Esophagus squamous epithelium (tissue), 5 donors: ENCODE measurements at regions not wholly inside any gene's neighbourhood (a gene's known extent, or its start where the extent isn't known, plus 50 kb on each side); places are given as distances from the start of the nearest gene placed in this dataset.

Source experiments
- DNase-seq: peaks from one replicate; lab custom pipeline; 2025; lab: John Stamatoyannopoulos, UW
- H3K27ac ChIP-seq, 4 donors: fragments of 200-600 bp; sonication (generic); one replicate each; pipeline ENCODE4 v1.5.1; 2016 to 2019; ENCODE audit warnings: mild to moderate bottlenecking in 1 of 4
- H3K27me3 ChIP-seq, 4 donors: fragments of 200-600 bp; sonication (generic); 1 replicate in 3 of 4; 2 replicates in 1 of 4; pipeline versions ENCODE4 v1.5.1 to v1.6.0; 2017 to 2021; ENCODE audit warnings: antibody characterized with exemption in 1 of 4
- H3K36me3 ChIP-seq, 3 donors: fragments of 200-600 bp; sonication (generic); one replicate each; pipeline ENCODE4 v1.5.1; 2016 to 2019
- H3K4me1 ChIP-seq, 3 donors: fragments of 200-600 bp; sonication (generic); one replicate each; pipeline ENCODE4 v1.5.1; 2017 to 2019
- H3K4me3 ChIP-seq, 4 donors: fragments of 200-600 bp; sonication (generic); 1 replicate in 3 of 4; 2 replicates in 1 of 4; pipeline ENCODE4 v1.5.1; 2016 to 2019; ENCODE audit warnings: mild to moderate bottlenecking in 2 of 4, moderate library complexity in 1 of 4
- H3K9me3 ChIP-seq, 3 donors: fragments of 200-600 bp; sonication (generic); one replicate each; pipeline ENCODE4 v1.5.1; 2016 to 2019
- CTCF ChIP-seq, 6 experiments: fragments of 450-650 bp in 4 of 6; fragments of 200-600 bp in 2 of 6; sonication (generic) in 2 of 6; IDR thresholded peaks; one replicate each; pipeline ENCODE4 v1.5.1; 2016 to 2019; ENCODE audit warnings: antibody characterized with exemption in 6 of 6, mild to moderate bottlenecking in 4 of 6, moderate library complexity in 4 of 6
- POLR2A ChIP-seq, 4 donors: fragments of 450-650 bp; IDR thresholded peaks; one replicate each; pipeline ENCODE4 v1.6.1; 2017; ENCODE audit warnings: antibody characterized with exemption in 4 of 4, mild to moderate bottlenecking in 4 of 4, moderate library complexity in 3 of 4
- WGBS, 2 donors: methylation state at CpG; one replicate each; pipeline ENCODE4 v1.1.5; 2018; 5-methylcytosine and 5-hydroxymethylcytosine counted together
- intact Hi-C: fragments of 100-400 bp; cut with DNase I; formaldehyde crosslinking; loops from one replicate; pipeline ENCODE4 v1.15.0; 2022
- donor health status: DM: yes; HTN: yes; CAD: no.

GRCh38 chr4:107472265-107472948, 247.6 kb downstream of the PAPSS1 start:
- no peak overlapping the region for H3K27ac ChIP-seq
- 13 to 21% methylated on average over 1 of the region's 1 CpG for WGBS, 2 donors
- no peaks in the 10 kb centered on the region for H3K9me3 ChIP-seq
- intact Hi-C loops, result no loop called here
- H3K36me3 ChIP-seq, result no peaks in the 10 kb centered on the region
- H3K4me3 ChIP-seq, result no peak overlapping the region
- TF ChIP-seq CTCF (IDR thresholded peaks at IDR 0.05) (no peak), POLR2A (IDR thresholded peaks at IDR 0.05) (no peak)
- peaks cover 0 to 11% (median 0%) of the 10 kb centered on the region in 3 donors for H3K4me1 ChIP-seq
- no peaks in the 10 kb centered on the region for H3K27me3 ChIP-seq
- DNase-seq, result no peak

- intact Hi-C loops, result no loop called here
- WGBS, 2 donors, result 68 to 70% methylated on average over 3 of the region's 3 CpGs
- Histone ChIP-seq H3K4me1 (peaks cover 0 to 11% (median 0%) of the 10 kb centered on the region in 3 donors), H3K27ac (no peak overlapping the region), H3K27me3 (no peaks in the 10 kb centered on the region), H3K4me3 (no peak overlapping the region), H3K9me3 (no peaks in the 10 kb centered on the region), H3K36me3 (no peaks in the 10 kb centered on the region)
- no peak for TF ChIP-seq CTCF (IDR thresholded peaks at IDR 0.05)
- TF ChIP-seq POLR2A (IDR thresholded peaks at IDR 0.05), result no peak
- DNase-seq, result no peak
Observed at GRCh38 chr4:107470173-107470572, 249.9 kb downstream of the PAPSS1 start.

GRCh38 chr4:107468812-107469211, 251.2 kb downstream of the PAPSS1 start:
- H3K4me1 ChIP-seq, result peaks cover 0 to 11% (median 0%) of the 10 kb centered on the region in 3 donors
- TF ChIP-seq POLR2A (IDR thresholded peaks at IDR 0.05) (no peak), CTCF (IDR thresholded peaks at IDR 0.05) (no peak)
- H3K36me3 ChIP-seq, result no peaks in the 10 kb centered on the region
- 33 to 46% methylated on average over 3 of the region's 3 CpGs for WGBS, 2 donors
- H3K9me3 ChIP-seq, result no peaks in the 10 kb centered on the region
- no peak for DNase-seq
- H3K27me3 ChIP-seq, result no peaks in the 10 kb centered on the region
- no peak overlapping the region for H3K27ac ChIP-seq
- intact Hi-C loops, result no loop called here
- no peak overlapping the region for H3K4me3 ChIP-seq

GRCh38 chr4:107468156-107468555, 251.9 kb downstream of the PAPSS1 start:
- no peaks in the 10 kb centered on the region for H3K36me3 ChIP-seq
- WGBS, 2 donors, result 97 to 100% methylated on average over 1 of the region's 1 CpG
- intact Hi-C loops, result no loop called here
- H3K9me3 ChIP-seq, result no peaks in the 10 kb centered on the region
- no peak overlapping the region for H3K4me3 ChIP-seq
- H3K27me3 ChIP-seq, result no peaks in the 10 kb centered on the region
- no peak for DNase-seq
- H3K4me1 ChIP-seq, result peaks cover 0 to 11% (median 0%) of the 10 kb centered on the region in 3 donors
- TF ChIP-seq CTCF (IDR thresholded peaks at IDR 0.05) (no peak), POLR2A (IDR thresholded peaks at IDR 0.05) (no peak)
- H3K27ac ChIP-seq, result no peak overlapping the region

GRCh38 chr4:107467461-107467860, 252.6 kb downstream of the PAPSS1 start:
- Histone ChIP-seq H3K27ac (no peak overlapping the region), H3K4me1 (peaks cover 0 to 7% (median 0%) of the 10 kb centered on the region in 3 donors), H3K4me3 (no peak overlapping the region), H3K27me3 (no peaks in the 10 kb centered on the region), H3K36me3 (no peaks in the 10 kb centered on the region), H3K9me3 (no peaks in the 10 kb centered on the region)
- TF ChIP-seq CTCF (IDR thresholded peaks at IDR 0.05) (no peak), POLR2A (IDR thresholded peaks at IDR 0.05) (no peak)
- intact Hi-C loops, result no loop called here
- 72 to 73% methylated on average over 3 of the region's 3 CpGs for WGBS, 2 donors
- DNase-seq, result no peak
